ENCODE measurements at regions not wholly inside any gene's neighbourhood (a gene's known extent, or its start where the extent isn't known, plus 50 kb on each side); places are given as distances from the start of the nearest gene placed in this dataset.

DNA sequence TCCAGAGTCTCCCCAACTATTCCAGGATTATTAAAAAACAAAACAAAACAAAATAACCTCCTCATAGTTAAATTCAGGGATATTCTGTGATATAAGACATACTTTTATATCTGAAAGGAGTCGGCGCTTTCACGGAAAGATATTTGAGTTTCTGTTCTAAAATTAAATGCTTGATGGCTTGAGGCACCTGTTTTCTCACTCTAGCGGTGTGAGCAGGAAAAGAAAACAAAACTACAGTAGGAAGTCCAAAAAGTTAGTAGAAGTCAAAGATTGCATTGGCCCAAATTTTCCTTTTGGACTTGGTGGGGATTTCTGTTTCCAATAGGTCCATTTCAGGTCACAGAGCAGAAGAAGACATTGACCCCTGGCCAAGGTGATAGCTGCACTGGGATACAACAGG, 716.1 kb upstream of the POT1 start:
- TF ChIP-seq CTCF (IDR thresholded peaks at IDR 0.05) (no peak), POLR2A (IDR thresholded peaks at IDR 0.05) (no peak)
